BLaER1 (cell line): ENCODE measurements at regions not wholly inside any gene's neighbourhood (a gene's known extent, or its start where the extent isn't known, plus 50 kb on each side); places are given as distances from the start of the nearest gene placed in this dataset.

Experiments used
- H3K27ac ChIP-seq: shearing (Covaris generic); formaldehyde crosslinking; 2 replicates; pipeline ENCODE4 v1.8.1; 2022
- H3K27me3 ChIP-seq: shearing (Covaris generic); formaldehyde crosslinking; 2 replicates; pipeline ENCODE4 v1.8.1; 2022
- H3K36me3 ChIP-seq: shearing (Covaris generic); formaldehyde crosslinking; 2 replicates; pipeline ENCODE4 v1.8.1; 2022
- H3K4me1 ChIP-seq: shearing (Covaris generic); formaldehyde crosslinking; 2 replicates; pipeline ENCODE4 v1.8.1; 2022
- H3K4me2 ChIP-seq: shearing (Covaris generic); formaldehyde crosslinking; 2 replicates; pipeline ENCODE4 v1.8.1; 2022
- H3K4me3 ChIP-seq: shearing (Covaris generic); formaldehyde crosslinking; 2 replicates; pipeline ENCODE4 v1.8.1; 2022
- H3K9ac ChIP-seq: shearing (Covaris generic); formaldehyde crosslinking; 2 replicates; pipeline ENCODE4 v1.8.1; 2022
- H3K9me3 ChIP-seq: shearing (Covaris generic); formaldehyde crosslinking; 2 replicates; pipeline ENCODE4 v1.8.1; 2022
- H4K20me1 ChIP-seq: shearing (Covaris generic); formaldehyde crosslinking; 2 replicates; pipeline ENCODE4 v1.8.1; 2022
- Cebpa-rat ChIP-seq: shearing (Covaris generic); IDR thresholded peaks from 2 replicates; pipeline ENCODE4 v1.8.1; 2022

- Histone ChIP-seq H3K36me3 (no peaks in the 10 kb centered on the region), H3K27ac (no peak overlapping the region), H3K9me3 (no peaks in the 10 kb centered on the region), H4K20me1 (no peaks in the 10 kb centered on the region), H3K9ac (no peak overlapping the region), H3K27me3 (no peaks in the 10 kb centered on the region), H3K4me1 (no peaks in the 10 kb centered on the region), H3K4me2 (no peak overlapping the region), H3K4me3 (no peak overlapping the region)
- TF ChIP-seq Cebpa-rat = no peak
These were observed 154.7 kb upstream of the DOK6 start for GRCh38 chr18:69246027-69246426.

DNA sequence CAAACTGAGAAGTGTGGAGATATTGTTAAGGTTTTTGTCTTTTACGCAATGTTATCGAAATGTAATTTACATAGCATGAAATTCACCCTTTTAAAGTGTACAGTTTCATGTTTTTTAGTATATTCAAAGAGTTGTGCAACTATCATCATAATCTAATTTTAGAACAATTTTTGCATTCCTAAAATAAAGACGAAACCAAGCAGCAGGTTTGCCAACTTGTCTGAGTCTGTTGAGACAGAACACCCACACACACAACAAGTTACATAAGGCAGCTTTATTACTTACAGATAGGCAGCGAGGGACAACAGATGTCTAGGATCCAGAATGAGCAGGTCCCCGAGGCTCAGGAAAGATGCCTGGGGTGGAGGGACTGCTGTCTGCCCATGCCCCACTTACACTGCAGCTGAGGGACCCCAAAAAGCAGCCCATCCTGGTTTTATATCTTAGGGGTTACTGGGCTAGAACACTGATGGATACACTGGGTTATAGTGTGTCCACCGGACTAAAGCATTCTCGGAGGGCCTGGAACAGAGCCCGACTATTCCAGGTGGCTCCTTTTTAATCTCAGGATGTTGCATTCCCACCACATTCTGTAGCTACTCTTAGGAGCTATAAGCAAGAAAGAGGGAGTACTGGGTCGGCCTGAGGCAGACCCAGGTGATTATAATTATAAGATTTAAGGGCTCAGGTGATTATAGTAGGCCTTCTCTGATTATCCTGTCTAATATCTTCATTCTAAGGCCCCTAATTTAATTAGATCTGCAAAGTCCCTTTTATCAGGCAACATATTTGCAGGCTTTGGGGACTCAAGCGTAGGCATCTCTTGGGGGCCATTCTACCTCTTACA is 150.2 kb upstream of the DOK6 start:
- Histone ChIP-seq H3K4me2 (no peak overlapping the region), H3K9me3 (no peaks in the 10 kb centered on the region), H4K20me1 (no peaks in the 10 kb centered on the region), H3K4me3 (no peak overlapping the region), H3K36me3 (no peaks in the 10 kb centered on the region), H3K27me3 (no peaks in the 10 kb centered on the region), H3K9ac (no peak overlapping the region), H3K27ac (no peak overlapping the region), H3K4me1 (no peaks in the 10 kb centered on the region)
- no peak for TF ChIP-seq Cebpa-rat

GRCh38 chr18:69257861-69258458 is 142.7 kb upstream of the DOK6 start:
- Histone ChIP-seq H3K27me3 (no peaks in the 10 kb centered on the region), H3K4me1 (no peaks in the 10 kb centered on the region), H3K9ac (no peak overlapping the region), H3K9me3 (no peaks in the 10 kb centered on the region), H3K4me2 (no peak overlapping the region), H4K20me1 (no peaks in the 10 kb centered on the region), H3K27ac (no peak overlapping the region), H3K36me3 (no peaks in the 10 kb centered on the region), H3K4me3 (no peak overlapping the region)
- TF ChIP-seq Cebpa-rat = no peak

DNA sequence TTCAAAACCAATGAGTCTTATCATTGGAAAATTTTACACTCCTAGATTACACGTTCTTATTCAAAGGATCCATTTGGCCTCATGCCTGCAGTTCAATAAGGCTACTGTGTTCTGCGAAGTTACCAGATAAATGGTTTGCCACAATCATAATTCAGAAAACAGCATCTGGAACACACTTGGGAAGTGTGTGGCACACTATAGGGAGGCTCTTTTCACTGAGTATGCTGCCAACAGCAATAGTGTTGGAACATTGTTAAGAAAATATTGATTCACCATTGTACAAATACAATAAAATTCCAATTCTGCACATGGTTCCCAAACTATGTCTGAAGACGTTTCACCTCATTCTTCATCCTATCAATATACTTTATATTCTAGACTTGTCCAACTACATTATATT is 141.4 kb upstream of the DOK6 start:
- H3K4me3 ChIP-seq = no peak overlapping the region
- no peaks in the 10 kb centered on the region for H3K4me1 ChIP-seq
- H3K9me3 ChIP-seq = no peaks in the 10 kb centered on the region
- H4K20me1 ChIP-seq = no peaks in the 10 kb centered on the region
- no peak overlapping the region for H3K9ac ChIP-seq
- H3K4me2 ChIP-seq = no peak overlapping the region
- no peaks in the 10 kb centered on the region for H3K36me3 ChIP-seq
- H3K27me3 ChIP-seq = no peaks in the 10 kb centered on the region
- no peak for TF ChIP-seq Cebpa-rat
- no peak overlapping the region for H3K27ac ChIP-seq

DNA sequence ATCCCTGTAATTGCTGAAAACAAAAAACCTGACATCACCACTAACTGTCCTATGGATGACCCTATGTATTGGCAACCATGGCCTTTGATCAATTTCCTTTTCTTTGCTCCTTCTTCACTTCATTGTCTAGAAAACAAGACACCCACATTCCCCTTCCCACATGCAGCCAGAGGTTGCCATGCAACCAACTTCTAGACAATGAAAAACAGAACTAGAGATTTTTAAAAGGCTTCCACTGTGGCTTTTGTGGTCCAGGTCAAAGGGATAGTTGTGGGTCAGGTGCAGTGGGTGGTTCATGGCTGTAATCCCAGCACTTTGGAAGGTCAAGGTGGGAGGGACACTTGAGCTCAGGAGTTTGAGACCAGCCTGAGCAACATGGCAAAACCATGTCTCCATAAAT is 139.3 kb upstream of the DOK6 start:
- no peak overlapping the region for H3K4me3 ChIP-seq
- H3K27me3 ChIP-seq = no peaks in the 10 kb centered on the region
- no peak overlapping the region for H3K9ac ChIP-seq
- no peak overlapping the region for H3K27ac ChIP-seq
- H3K36me3 ChIP-seq = no peaks in the 10 kb centered on the region
- H3K9me3 ChIP-seq = no peaks in the 10 kb centered on the region
- no peaks in the 10 kb centered on the region for H3K4me1 ChIP-seq
- H3K4me2 ChIP-seq = no peak overlapping the region
- no peaks in the 10 kb centered on the region for H4K20me1 ChIP-seq
- TF ChIP-seq Cebpa-rat = no peak

DNA sequence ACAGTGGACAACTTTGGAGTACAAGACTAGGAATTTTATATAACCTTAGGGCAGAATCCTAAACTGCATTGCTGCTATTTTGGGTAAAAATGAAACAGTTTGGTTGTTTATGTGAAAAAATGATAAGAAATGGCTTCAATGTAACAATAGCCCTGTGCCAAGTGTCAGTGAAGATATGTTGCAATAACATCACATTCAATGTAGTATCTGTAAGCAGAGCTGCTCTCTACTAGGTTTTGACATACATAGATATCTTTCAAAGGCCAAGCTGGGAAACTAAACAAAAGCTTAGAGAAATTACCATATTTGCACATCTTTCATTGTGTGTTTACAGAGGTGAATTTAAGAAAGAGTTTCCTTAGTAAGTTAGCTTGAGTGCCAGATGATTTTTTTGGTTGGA is 135.0 kb upstream of the DOK6 start:
- no peak for TF ChIP-seq Cebpa-rat
- no peaks in the 10 kb centered on the region for H3K36me3 ChIP-seq
- no peak overlapping the region for H3K27ac ChIP-seq
- H3K4me1 ChIP-seq = no peaks in the 10 kb centered on the region
- no peaks in the 10 kb centered on the region for H3K27me3 ChIP-seq
- no peaks in the 10 kb centered on the region for H4K20me1 ChIP-seq
- no peak overlapping the region for H3K4me2 ChIP-seq
- H3K9ac ChIP-seq = no peak overlapping the region
- H3K4me3 ChIP-seq = no peak overlapping the region
- no peaks in the 10 kb centered on the region for H3K9me3 ChIP-seq

- no peaks in the 10 kb centered on the region for H3K36me3 ChIP-seq
- H3K27me3 ChIP-seq = no peaks in the 10 kb centered on the region
- H4K20me1 ChIP-seq = no peaks in the 10 kb centered on the region
- no peak overlapping the region for H3K27ac ChIP-seq
- no peak for TF ChIP-seq Cebpa-rat
- no peak overlapping the region for H3K4me2 ChIP-seq
- H3K4me3 ChIP-seq = no peak overlapping the region
- no peaks in the 10 kb centered on the region for H3K4me1 ChIP-seq
- no peak overlapping the region for H3K9ac ChIP-seq
- H3K9me3 ChIP-seq = no peaks in the 10 kb centered on the region
These were observed 132.8 kb upstream of the DOK6 start for GRCh38 chr18:69267895-69268294.

DNA sequence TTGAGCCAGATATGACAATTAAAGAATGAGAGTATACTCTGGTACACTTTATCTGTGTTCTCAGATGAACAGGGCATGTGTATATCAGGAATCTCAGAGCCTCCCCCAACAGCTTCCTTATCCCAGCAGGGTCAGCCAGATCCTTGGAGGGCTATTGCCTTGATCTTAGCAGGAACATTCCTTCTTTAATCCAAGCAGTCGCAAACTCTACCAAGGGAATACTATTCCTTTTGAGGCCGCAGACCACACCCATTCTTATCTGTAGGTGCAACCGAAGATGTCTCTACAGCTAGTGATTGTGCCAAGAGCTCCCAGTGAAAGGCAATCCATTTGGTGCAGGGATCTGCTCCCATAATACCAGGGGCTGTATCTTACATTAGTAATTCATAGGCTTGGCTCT is 118.3 kb upstream of the DOK6 start:
- Histone ChIP-seq H3K36me3 (no peaks in the 10 kb centered on the region), H3K4me1 (no peaks in the 10 kb centered on the region), H3K9me3 (no peaks in the 10 kb centered on the region), H3K4me2 (no peak overlapping the region), H3K4me3 (no peak overlapping the region), H3K27ac (no peak overlapping the region), H4K20me1 (no peaks in the 10 kb centered on the region), H3K9ac (no peak overlapping the region), H3K27me3 (no peaks in the 10 kb centered on the region)
- TF ChIP-seq Cebpa-rat = no peak

DNA sequence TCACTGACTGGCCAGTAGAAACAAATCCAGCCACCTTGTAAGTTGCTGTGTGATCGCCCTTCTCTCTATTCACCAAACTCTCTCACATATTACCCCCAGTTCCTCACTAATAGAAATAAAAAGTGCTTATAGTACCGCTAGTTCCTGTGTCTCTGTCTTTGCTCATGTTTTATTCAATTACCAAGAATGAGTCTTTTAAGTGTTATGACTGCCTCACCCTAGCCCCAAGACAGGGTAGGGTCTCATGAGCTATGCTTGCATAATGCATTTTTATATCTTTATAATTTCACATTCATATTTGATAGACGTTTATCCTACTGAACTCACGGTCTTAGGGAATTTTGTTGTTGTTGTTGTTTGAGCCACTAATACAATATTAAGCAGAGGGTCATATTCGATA is 109.6 kb upstream of the DOK6 start:
- no peak overlapping the region for H3K9ac ChIP-seq
- no peak overlapping the region for H3K27ac ChIP-seq
- H3K9me3 ChIP-seq = no peaks in the 10 kb centered on the region
- H3K27me3 ChIP-seq = no peaks in the 10 kb centered on the region
- H3K4me1 ChIP-seq = no peaks in the 10 kb centered on the region
- H4K20me1 ChIP-seq = no peaks in the 10 kb centered on the region
- TF ChIP-seq Cebpa-rat = no peak
- no peaks in the 10 kb centered on the region for H3K36me3 ChIP-seq
- no peak overlapping the region for H3K4me2 ChIP-seq
- H3K4me3 ChIP-seq = no peak overlapping the region

- TF ChIP-seq Cebpa-rat = no peak
- Histone ChIP-seq H3K9ac (no peak overlapping the region), H4K20me1 (no peaks in the 10 kb centered on the region)
These were observed 108.9 kb upstream of the DOK6 start for GRCh38 chr18:69291755-69292154.

More at GRCh38 chr18:69291755-69292154, 108.9 kb upstream of the DOK6 start:
- Histone ChIP-seq H3K4me2 (no peak overlapping the region), H3K36me3 (no peaks in the 10 kb centered on the region), H3K4me1 (no peaks in the 10 kb centered on the region), H3K4me3 (no peak overlapping the region), H3K27ac (no peak overlapping the region), H3K27me3 (no peaks in the 10 kb centered on the region), H3K9me3 (no peaks in the 10 kb centered on the region)
